8988T (cell line): ENCODE measurements at regions not wholly inside any gene's neighbourhood (a gene's known extent, or its start where the extent isn't known, plus 50 kb on each side); places are given as distances from the start of the nearest gene placed in this dataset.

ENCODE experiments used
- DNase-seq: peaks from one replicate; pipeline ENCODE4 v3.0.0; 2011

DNA sequence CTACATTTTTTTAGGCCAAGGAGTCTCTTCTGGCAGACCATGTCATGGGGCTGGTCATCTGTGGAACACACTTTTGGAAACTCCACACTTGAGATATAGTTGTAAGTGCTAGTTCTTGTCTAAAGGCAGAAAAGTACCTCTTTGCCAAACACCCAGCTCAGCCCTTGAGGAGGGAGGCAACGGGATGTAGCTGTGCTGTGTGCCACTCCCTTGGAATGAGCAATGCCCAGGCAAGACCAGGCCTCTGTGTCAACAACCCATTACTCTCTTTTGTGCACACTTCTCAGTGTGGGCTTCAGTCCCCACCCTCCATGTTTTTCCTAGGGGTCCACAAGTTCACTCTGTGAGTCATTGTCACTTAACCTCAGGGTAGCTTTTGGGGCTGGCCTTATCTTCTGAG, 528.3 kb upstream of the CFAP20DC start:
- DNase-seq = no peak

DNA sequence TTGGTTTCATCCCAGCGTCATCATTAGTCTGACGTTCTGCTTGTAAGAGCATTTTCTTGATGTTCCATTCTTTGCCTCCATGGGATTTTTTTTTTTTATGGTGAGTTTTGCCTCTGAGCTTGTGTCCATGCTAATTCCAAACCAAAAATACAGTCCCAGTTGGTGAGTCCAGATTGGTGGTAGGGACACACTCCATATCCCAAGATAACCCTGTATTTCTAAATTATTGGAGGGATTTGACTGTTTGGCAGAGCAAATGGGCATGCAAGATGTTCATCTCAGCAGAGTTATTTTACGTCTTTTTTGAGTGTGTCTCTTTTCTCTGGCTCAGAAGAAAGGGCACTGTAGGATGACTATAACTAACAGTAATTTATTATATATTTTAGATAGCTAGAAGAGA, 526.8 kb upstream of the CFAP20DC start:
- no peak for DNase-seq

DNA sequence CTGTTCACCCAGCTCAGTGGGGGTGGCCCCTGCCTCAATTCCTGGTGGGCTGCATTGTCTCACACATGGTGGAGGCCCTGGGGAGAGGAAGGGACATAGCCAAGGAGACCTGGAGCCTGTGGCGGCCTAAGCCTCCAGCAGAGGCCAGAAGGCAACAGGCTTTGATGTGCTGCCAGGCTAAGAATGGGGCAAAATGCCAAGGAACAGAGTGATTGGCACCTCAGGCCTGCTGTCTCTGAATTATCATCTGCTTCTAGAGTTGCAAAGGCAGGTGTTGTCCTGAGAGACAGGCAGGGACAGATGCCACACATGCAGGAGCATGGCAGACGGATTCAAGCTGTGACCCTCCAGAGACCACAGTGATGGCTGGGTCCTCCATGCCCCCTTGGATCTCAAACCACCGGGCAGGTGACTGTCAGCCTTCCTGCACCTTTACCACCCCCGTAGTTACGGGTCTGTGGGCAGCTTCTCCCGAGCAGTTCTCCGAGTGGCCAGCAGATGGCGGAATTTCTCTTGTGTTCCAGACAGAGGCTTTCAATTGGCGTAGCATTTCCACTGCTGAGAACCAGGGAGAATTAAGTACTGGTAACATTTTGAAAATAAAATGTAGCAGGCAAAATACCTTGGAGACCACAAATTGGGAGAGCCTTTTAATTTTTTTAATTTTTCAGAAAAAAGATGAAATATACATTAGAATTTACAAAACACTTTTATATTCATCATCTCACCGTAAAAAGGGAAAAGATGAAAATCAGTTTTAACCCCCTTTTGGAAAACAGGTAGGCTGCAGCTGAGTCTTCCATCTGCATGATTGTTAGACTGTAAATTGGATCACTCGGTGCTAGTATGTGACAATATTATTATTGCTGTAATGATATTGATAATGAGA, 525.5 kb upstream of the CFAP20DC start:
- DNase-seq = peak; percentile 70

DNA sequence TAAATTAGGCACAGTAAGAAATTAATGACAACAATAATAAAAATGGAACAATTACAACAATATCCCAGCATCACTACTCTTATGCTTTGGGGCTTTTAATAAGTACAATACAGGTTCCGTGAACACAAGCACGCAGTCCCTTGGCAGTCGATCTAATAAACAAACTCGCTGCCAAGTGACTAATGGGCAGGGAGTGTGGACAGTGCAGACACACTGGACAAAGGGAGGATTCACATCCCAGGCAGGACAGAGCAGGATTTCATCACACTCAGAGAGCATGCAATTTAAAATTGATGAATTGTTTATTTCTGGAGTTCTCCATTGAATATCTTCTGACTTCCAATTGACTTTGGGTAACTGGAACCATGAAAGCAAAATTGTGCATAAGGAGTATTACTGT, 524.1 kb upstream of the CFAP20DC start:
- DNase-seq = no peak

DNA sequence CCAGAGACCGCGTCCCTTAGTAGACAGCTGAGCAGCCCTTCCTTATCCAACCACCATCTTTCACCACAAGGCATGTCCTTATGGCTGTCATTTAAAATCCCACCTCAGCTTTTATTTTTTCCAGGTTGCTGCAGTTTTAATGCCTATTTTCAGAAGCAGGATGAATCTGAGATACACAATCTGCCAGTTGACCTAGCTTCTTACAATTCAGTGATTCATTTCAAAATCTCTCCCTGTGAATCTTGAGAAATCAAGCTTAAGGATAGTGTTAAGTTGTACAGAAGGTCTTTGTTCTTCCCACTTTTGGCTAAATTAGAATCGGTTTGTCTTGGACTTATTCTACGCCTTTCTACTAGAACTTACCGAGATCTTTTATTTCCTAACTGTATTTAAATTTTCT, 522.3 kb upstream of the CFAP20DC start:
- no peak for DNase-seq

DNA sequence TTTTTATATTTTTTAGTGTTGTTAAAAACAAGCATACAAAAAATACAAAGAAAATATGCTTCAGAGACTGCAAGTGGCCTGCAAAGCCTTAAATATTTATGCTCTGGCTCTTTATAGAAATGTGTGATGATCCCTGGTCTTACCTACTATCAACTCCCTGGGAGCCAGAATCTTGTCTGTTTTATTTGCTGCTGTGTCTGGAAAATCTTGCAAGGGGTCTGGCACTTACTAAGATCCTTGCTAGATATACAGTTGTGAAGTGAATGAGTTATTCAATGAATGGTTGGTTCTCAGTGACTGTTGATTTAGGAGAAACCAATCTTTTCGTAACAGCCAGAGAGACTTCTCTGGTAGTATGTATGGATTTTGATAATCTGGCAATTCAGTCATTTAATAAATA, 521.0 kb upstream of the CFAP20DC start:
- no peak for DNase-seq

DNA sequence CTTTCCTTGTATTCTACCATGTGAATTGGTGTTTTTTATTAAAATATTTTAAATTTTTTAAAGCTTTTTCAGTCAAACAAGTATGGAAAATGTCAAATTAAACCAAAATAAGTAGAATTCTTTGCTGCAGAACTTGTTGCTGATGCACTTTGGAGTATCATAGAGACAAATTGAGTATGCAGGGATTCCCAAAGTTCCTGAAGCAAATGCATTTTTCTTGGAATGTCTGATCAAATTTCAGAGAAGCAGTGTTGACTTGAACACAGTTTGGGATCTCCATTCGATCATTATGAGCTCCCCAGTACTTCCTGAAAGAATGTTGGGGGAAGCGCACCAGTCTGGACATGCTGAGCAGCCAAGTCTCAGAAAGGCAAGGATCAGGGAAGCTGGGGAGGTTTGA, 517.8 kb upstream of the CFAP20DC start:
- no peak for DNase-seq

DNA sequence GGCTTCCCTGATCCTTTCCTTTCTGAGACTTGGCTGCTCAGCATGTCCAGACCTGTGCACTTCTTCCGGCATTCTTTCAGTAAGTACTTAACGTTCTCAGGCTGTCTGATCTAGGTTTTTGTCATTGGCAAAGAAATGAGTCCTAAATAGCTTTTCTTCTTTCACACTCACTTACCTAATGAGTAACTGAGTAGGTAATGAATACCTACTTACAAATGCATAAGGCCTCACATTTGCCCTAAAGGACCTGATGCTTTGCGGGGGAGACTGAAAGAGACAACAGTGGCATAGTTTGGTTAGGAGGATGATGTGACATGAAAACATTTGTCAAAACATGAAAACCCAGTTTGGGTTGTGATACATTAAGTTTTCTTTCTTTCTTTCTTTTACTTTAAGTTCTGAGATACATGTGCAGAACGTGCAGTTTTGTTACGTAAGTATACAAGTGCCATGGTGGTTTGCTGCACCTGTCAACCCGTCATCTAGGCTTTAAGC, 516.7 kb upstream of the CFAP20DC start:
- no peak for DNase-seq

DNA sequence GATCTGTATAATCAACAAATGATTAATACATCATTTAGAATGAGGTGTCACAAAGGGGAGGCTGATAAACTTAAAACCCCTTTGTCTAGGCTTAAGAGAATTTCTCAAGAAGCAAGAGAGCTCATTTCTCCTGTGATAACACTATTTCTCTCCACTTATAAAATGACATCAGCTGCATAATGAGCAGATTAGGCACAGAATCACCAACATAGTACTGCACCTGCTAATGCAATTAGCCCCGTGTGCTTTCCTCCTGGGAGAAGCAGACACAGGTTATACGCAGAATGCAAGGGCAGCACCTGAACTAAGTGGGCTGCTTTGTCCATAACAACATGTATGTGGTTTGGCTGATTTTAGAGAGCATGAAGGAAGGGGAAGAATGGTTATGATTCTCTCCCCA, 515.3 kb upstream of the CFAP20DC start:
- no peak for DNase-seq

DNA sequence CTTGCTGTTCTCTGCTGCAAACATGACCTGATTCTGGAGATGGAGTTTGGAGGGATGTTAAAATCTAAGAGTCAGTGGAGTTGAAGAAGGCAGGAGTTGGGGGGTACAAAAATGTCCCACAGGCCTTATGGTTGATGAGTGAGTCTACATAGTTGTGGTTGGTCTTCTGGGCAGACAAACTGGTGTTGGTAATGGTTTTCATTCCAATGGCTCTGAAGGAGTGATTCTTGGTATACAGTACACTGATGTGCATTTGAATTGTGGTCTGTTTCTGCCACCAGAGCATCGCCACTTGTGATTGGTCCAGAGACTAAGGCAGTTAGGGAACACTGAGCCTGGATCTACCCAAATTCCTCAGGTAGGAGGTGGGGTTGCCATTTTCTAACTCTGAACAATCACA, 514.1 kb upstream of the CFAP20DC start:
- no peak for DNase-seq

DNA sequence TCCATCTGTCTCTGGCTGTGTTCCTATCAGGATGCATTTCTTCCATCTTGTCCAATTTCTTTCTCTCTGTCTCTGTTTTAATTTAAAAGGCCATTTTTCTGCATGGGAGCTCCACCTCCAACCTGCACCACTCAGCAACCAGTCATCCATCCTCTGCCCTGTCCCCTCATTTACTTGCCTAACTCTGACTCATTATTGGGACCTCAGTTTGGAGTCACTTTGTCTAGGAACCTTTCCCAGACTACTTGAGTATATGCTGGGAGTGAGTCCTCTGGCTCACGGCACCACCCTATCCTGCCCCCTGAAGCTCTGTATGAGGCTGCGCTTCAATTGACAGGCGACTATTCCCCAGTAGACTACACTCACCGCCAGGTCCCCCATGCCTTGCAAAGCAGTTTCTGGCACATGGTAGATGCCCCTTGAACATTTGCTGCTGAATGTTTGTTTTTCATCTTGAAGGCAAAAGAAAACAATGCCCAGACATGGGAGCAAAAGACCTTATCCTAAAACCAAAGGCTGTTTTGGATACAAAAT, 513.3 kb upstream of the CFAP20DC start:
- DNase-seq = no peak

DNA sequence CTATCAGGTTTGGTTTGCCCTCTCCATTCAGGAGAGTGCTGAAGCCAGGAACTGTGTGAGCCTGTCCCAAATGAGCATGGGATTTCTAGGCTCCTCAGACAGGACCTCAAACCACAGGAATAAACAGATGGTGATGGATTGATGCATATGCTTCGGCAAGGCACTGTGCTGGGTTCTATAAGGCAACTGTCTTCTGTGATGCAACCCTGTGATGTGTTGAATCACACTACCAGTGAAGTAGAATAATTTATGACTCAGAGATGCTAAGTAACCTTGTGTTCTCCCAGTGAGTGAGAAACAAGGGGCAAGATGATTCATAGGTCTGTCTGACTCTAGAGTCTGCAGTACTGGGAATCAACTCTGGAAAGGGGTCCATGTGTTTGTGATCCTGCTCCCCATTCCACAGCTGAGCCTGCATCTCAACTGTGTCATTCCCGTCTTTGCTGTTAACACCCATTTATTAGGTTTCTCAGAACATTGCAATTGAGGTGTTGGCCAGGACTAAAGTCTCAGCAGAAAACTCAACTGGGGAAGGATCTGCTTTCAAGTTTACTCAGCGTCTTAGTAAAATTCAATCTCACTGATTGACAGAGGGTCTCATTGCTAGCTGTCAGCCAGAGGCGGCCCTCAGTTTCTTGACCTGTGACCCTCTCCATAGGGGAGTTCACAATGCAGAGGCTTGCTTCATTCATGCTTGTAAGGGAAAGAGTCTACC, 510.1 kb upstream of the CFAP20DC start:
- DNase-seq = no peak

DNA sequence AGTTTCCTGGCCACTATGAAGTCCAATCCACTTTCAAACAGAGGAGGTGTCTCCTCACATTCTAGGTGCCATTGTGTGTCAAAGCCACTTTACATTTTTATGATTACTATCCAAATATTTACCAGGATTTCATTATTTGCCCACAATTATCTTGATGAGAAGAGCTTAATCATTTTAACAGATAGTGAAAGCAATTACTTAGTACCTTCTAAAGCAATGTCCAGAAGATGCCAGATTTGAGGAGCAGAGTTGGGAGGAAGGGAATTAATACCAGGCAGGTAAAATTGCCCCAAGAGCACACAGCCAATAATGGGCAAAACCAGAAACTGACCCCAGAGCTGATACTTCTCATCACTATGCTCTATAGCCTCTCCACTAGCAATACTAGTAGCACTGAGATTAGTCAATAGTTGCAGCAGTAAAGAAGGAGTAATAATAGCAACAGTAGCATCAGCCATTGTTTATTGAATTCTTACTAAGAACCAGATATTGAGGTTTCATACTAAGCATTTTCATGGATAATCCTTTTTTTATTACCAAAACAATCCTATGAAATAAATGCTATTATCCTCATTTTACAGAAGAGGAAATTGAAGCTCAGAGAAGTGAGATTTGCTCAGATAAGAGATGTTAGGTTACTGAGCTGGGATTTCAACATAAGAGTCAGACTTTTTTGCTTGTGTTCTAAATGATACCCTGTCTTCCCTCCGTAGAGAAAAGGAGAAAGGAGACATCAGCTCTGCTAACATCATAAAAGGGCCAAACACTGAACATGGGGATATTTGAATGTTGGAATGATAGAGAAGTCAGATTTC, 509.3 kb upstream of the CFAP20DC start:
- DNase-seq = no peak

DNA sequence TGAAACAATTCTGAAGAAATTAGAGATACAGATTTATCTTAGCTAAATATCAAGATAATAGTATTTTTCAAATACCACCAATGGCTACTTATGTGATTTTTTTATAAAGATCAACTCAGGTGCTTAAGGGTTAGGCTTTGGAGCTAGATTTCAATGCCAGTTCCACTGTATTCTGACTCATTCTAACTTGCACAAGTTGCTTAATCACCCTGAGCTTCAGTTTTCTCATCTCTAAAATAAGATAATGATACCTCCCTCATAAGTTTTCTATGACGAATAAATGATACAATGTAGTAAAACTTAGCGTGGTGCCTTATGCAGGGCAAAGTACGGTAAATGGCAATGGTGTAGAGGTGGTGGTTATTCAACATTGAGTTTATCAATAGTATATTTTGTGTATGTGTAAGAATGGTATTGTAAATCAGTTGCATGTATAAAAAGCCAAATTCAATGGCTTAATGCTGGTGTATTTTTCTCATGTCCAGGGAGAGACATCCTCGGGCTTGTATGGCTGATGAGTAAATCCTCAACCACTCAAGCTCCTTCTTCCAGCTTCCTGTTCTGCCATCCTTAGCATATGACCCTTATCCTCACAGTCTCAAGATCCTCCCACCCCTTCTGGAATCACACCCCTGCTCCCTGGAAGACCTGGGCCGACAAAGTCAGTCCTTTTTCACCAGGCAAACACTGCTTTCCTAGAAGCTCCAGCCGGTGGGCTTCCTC, 505.9 kb upstream of the CFAP20DC start:
- DNase-seq = no peak

DNA sequence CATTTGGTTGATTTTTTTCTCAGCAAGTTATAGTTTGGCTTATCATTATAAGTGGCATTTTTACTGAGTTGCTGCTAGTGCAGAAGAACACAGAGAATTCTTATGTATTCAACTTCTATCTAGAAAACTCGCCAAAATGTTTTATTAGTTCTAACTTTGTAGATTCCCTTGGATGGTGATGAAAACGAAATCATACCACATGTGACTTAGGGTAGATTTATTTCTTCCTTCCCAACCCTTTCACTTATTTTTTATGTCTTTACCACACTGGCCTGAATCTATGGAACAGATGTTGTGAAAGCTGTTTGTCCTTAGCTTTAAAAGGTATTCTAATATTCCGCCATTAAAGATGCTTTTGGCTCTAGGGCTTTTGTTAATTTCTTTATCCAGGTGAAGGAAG, 503.3 kb upstream of the CFAP20DC start:
- DNase-seq = no peak

DNA sequence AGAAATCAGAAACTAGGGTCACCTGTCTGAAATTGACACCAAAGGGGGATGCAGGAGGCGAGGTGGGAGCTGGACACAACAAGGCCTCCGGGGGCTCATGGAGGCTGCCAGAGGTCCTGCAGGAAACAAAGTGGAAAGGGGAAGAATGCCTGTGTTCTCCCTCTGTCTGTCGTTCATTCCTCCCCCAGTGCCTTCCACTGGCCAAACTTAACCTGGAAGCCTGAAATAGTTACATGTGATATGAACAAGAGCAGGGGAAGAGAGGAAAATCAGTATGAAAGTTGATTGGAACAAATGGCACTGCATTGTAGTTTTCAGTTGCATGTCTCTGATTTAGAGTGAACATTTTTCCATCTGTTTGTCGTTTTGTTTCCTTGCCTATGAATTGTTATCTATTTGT, 502.0 kb upstream of the CFAP20DC start:
- no peak for DNase-seq

DNA sequence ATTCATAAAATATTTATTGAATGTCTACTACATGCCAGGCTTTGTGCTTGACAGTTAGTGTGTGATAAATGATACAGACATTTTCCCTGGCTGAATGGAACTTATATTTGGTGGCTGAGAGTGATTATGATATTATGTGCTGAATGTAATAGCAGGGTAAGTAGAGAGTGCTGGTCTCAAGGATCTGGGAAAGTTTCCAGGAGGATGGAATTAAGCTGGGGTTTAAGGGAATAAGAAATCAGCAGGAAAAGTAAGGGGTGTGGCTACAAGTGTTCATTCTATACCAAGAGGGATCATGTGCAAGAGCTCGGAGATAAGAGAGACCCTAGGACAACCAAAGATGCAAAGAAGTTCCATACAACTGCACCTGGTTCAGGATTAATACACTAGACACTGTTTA, 500.1 kb upstream of the CFAP20DC start:
- no peak for DNase-seq

DNA sequence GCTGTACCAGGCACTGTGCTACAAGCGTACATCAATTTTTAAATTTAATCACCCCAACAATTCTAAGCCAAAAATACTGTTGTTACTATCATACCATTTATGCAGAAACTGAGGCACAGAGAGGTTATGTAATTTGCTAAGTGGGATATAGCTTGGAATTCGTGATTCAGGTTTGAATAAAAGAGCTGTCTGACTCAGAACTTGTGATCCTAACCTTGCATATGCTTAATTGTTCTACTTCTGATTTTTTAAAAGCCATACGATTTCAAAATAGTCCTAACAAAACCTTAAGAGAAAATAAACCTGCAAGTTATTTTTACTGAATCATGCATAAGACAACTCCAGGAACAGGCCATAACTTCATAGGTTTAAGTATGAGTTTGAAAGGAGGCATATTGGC, 498.0 kb upstream of the CFAP20DC start:
- DNase-seq = no peak

DNA sequence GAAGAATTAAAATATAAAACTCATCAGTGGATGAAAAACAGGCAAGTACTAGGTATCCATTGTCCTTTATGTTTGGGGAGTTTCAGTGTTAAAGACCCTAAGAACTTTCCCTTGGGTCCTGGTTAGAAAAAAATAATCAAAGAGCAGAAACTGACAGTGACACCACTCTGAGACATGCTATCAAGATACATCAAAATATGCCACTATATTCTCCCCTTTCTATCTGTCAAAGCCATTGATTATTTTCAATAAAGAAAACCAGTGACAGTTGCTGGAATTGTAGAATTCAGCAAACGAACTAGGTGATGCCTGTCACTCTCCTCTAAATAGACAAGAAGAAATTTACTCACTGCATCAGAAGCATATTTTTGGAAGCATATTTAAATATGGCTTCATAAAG, 496.7 kb upstream of the CFAP20DC start:
- DNase-seq = no peak

DNA sequence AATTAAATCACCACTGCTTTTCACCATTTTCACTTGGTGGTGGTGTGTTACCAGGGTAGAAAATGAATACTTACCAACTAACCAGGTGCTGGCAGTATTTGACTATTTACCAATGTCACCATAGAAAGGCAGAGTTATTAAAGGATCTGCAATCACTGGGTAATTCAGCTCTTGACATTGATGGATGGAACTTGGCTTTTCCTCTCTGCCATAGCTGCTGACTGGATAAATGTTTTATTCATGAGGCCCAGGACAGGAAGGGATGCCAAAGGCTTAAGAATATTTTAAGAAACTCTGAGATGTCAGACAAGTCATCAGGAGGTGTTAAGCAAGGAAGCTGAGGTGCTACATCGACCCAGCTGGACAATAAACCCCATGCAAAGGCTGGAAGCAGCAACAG, 495.5 kb upstream of the CFAP20DC start:
- no peak for DNase-seq

DNA sequence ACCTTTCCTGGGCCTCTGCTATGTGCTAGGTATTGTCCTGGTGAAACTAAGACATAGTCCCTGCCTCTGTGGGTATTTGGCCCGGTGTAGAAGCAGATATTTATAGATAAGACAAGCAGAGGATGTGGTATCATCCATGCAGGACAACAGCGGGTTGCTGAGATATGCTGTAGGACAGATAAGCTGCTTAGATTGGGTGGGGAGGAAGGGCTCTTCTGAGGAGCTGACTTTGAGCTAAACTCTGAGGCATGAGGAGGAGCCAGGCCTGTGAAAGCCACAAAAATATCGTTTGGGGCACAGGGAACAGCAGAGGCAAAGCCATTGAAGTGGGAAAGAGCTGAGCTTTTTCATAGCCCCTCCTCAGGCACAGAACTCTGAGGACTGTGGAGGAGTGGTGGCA, 492.5 kb upstream of the CFAP20DC start:
- DNase-seq = no peak

DNA sequence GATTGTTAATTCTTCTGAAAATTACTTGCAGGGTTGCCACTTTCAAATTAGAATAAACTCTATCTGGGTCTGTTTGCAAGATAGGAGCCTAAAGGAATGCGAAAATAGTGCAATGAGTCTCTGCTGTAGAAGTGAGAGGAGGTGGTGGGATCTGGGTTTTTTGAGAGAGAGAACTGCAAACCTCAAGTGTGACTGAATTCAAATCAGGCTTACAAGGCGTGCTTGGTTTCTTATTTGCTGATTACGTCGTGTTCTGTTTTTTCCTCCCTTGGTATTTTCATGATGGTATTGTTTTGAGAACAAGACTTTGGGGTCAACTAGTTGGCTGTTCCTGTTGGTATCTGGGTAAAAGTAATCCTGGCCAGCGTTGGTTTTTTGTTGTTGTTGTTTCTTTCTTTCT, 490.9 kb upstream of the CFAP20DC start:
- no peak for DNase-seq

DNA sequence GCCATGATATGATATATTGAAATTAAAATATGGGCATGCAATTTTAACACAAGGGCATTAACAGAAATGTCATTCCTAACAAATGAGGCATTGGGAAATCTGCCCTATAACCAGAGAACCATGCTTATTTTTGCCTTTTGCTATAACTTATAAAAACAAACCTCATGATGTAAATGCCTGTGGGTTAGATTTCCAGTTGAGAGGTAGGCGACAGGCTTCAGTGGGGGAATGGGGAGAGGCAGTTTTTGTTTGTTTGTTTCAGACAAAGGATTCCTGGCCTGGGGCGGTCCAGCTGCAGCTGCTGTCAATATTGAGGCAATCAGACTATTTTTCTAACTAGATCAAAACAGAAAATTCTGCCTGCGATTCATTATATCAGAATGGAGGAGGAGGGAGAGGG, 490.4 kb upstream of the CFAP20DC start:
- no peak for DNase-seq
